ELF-1 (cell line): ENCODE measurements at regions not wholly inside any gene's neighbourhood (a gene's known extent, or its start where the extent isn't known, plus 50 kb on each side); places are given as distances from the start of the nearest gene placed in this dataset.

Source experiments
- DNase-seq: peaks from one replicate; pipeline ENCODE4 v3.0.0-alpha.2; 2016; ENCODE audit warnings: low read depth, low spot score

GRCh38 chr9:135029871-135030565, 57.5 kb upstream of the OLFM1 start:
- DNase-seq, result no peak

- no peak for DNase-seq
These were observed 56.8 kb upstream of the OLFM1 start for GRCh38 chr9:135030566-135031226.

- no peak for DNase-seq
These were observed 55.2 kb upstream of the OLFM1 start for GRCh38 chr9:135032041-135032835.

- DNase-seq, result no peak
These were observed 54.5 kb upstream of the OLFM1 start for GRCh38 chr9:135032868-135033460.

- DNase-seq, result no peak
These were observed 54.0 kb upstream of the OLFM1 start for GRCh38 chr9:135033487-135033886.

- no peak for DNase-seq
These were observed 53.4 kb upstream of the OLFM1 start for GRCh38 chr9:135034106-135034505.

GRCh38 chr9:135035781-135036760, 51.4 kb upstream of the OLFM1 start:
- DNase-seq, result no peak

- no peak for DNase-seq
These were observed 50.5 kb upstream of the OLFM1 start for GRCh38 chr9:135036861-135037465.

- no peak for DNase-seq
These were observed 49.8 kb upstream of the OLFM1 start for GRCh38 chr9:135037521-135038250.
